Motor neuron (in vitro differentiated cells): ENCODE measurements at regions not wholly inside any gene's neighbourhood (a gene's known extent, or its start where the extent isn't known, plus 50 kb on each side); places are given as distances from the start of the nearest gene placed in this dataset.

Experiments
- ATAC-seq, 8 experiments: fragments of 200-7000 bp; cut with Tn5 transposase; replicated peaks in 6 of 8; 2 replicates each; pipeline ENCODE4 v1.8.0; 2021; ENCODE audit warnings: mild to moderate bottlenecking in 8 of 8, moderate library complexity in 8 of 8
- H3K27ac ChIP-seq, 2 donors: fragments of 250-450 bp; sonication (Bioruptor Pico); 2 replicates each; pipeline ENCODE4 v1.9.0; 2021; ENCODE audit warnings: antibody characterized with exemption in 2 of 2, mild to moderate bottlenecking in 2 of 2, moderate library complexity in 1 of 2
- H3K4me1 ChIP-seq, 2 donors: fragments of 250-450 bp; sonication (Bioruptor Pico); replicated peaks in 1 of 2; 2 replicates each; pipeline ENCODE4 v1.6.1; 2021; ENCODE audit warnings: antibody characterized with exemption in 2 of 2, mild to moderate bottlenecking in 2 of 2, moderate library complexity in 1 of 2
- H3K4me3 ChIP-seq, 5 donors: fragments of 250-450 bp; sonication (Bioruptor Pico); 2 replicates each; pipeline ENCODE4 v1.9.0; 2021; ENCODE audit warnings: antibody characterized with exemption in 5 of 5, mild to moderate bottlenecking in 5 of 5, moderate library complexity in 4 of 5
- WGBS, 10 experiments: fragments of 450-650 bp; shearing (Covaris generic); methylation state at CpG; one replicate each; pipeline ENCODE4 v1.0.0; 2022; 5-methylcytosine and 5-hydroxymethylcytosine counted together
- in situ Hi-C, 9 experiments: fragments of 400-800 bp; cut with MboI; loops; one replicate each; pipeline ENCODE4 v1.15.0; 2021; ENCODE audit warnings: low sequenced_read_pairs in 9 of 9, low pct_unique_long_range_greater_than_20kb in 2 of 9; ENCODE audit not compliant: unreplicated experiment in 9 of 9

GRCh38 chr5:125315306-125315705, 568.9 kb upstream of the ZNF608 start:
- 50 to 100% (median 86%) methylated on average over 1 of the region's 1 CpG; no CpG with 5 or more reads in 5 of the 10 experiments for WGBS, 10 experiments
- in situ Hi-C loops: no loop called here
- ATAC-seq: no peak
- Histone ChIP-seq H3K4me3 (no peak overlapping the region), H3K4me1 (peaks cover 17 to 39% of the 10 kb centered on the region in 2 donors), H3K27ac (no peak overlapping the region)

GRCh38 chr5:125316391-125316790, 570.0 kb upstream of the ZNF608 start:
- Histone ChIP-seq H3K27ac (no peak overlapping the region), H3K4me1 (peaks cover 17 to 39% of the 10 kb centered on the region in 2 donors), H3K4me3 (no peak overlapping the region)
- ATAC-seq: no peak
- 33 to 100% (median 70%) methylated on average over 1 to 3 of the region's 3 CpGs for WGBS, 10 experiments
- in situ Hi-C loops: no loop called here

GRCh38 chr5:125316915-125317535, 570.6 kb upstream of the ZNF608 start:
- ATAC-seq: peak in 5 of 8 experiments; percentile 73 to 81 (median 78)
- Histone ChIP-seq H3K4me1 (peaks cover 17 to 39% of the 10 kb centered on the region in 2 donors), H3K27ac (peak overlapping the region in 1 of 2 donors; percentile 53), H3K4me3 (peak overlapping the region in 1 of 5 donors; percentile 8)
- in situ Hi-C loops: no loop called here
- WGBS, 10 experiments: 14 to 79% (median 26%) methylated on average over 4 to 7 of the region's 7 CpGs

- WGBS, 10 experiments: 0 to 81% (median 3%) methylated on average over 1 to 4 of the region's 5 CpGs
- Histone ChIP-seq H3K27ac (peak overlapping the region; percentile 46 to 53), H3K4me3 (peak overlapping the region in 1 of 5 donors; percentile 8), H3K4me1 (peaks cover 17 to 39% of the 10 kb centered on the region in 2 donors)
- peak in 5 of 8 experiments; percentile 90 to 94 (median 93) for ATAC-seq
- in situ Hi-C loops: no loop called here
These were observed 571.1 kb upstream of the ZNF608 start for GRCh38 chr5:125317536-125317995.

- in situ Hi-C loops: no loop called here
- Histone ChIP-seq H3K4me1 (peaks cover 14 to 40% of the 10 kb centered on the region in 2 donors), H3K27ac (no peak overlapping the region), H3K4me3 (no peak overlapping the region)
- ATAC-seq: no peak
- 82 to 100% (median 93%) methylated on average over 1 of the region's 1 CpG for WGBS, 10 experiments
These were observed 575.2 kb upstream of the ZNF608 start for GRCh38 chr5:125321654-125322053.

- peak in 1 of 8 experiments; percentile 49 for ATAC-seq
- 0 to 86% (median 70%) methylated on average over 2 of the region's 2 CpGs for WGBS, 10 experiments
- peaks cover 17 to 21% of the 10 kb centered on the region in 2 donors for H3K4me1 ChIP-seq
- no peak overlapping the region for H3K4me3 ChIP-seq
- no peak overlapping the region for H3K27ac ChIP-seq
- in situ Hi-C loops: no loop called here
These were observed 577.2 kb upstream of the ZNF608 start for GRCh38 chr5:125323613-125324012.

GRCh38 chr5:125325488-125326149, 579.2 kb upstream of the ZNF608 start:
- Histone ChIP-seq H3K4me1 (peaks cover 17 to 19% of the 10 kb centered on the region in 2 donors), H3K4me3 (no peak overlapping the region), H3K27ac (no peak overlapping the region)
- WGBS, 10 experiments: 54 to 96% (median 86%) methylated on average over 2 to 4 of the region's 4 CpGs
- peak in 3 of 8 experiments; percentile 1 to 13 (median 8) for ATAC-seq
- in situ Hi-C loops: no loop called here

- Histone ChIP-seq H3K27ac (no peak overlapping the region), H3K4me3 (no peak overlapping the region), H3K4me1 (peaks cover 17 to 19% of the 10 kb centered on the region in 2 donors)
- in situ Hi-C loops: no loop called here
- peak in 7 of 8 experiments; percentile 91 to 99 (median 96) for ATAC-seq
These were observed 579.7 kb upstream of the ZNF608 start for GRCh38 chr5:125326150-125326510.

GRCh38 chr5:125327676-125328075, 581.2 kb upstream of the ZNF608 start:
- H3K27ac ChIP-seq: no peak overlapping the region
- WGBS, 10 experiments: 71 to 100% (median 86%) methylated on average over 1 to 3 of the region's 3 CpGs; no CpG with 5 or more reads in 1 of the 10 experiments
- H3K4me3 ChIP-seq: no peak overlapping the region
- peaks cover 19 to 25% of the 10 kb centered on the region in 2 donors for H3K4me1 ChIP-seq
- in situ Hi-C loops: no loop called here
- no peak for ATAC-seq

GRCh38 chr5:125331987-125332598, 585.7 kb upstream of the ZNF608 start:
- H3K4me3 ChIP-seq: no peak overlapping the region
- ATAC-seq: peak in 1 of 8 experiments; percentile 74
- peaks cover 5 to 21% of the 10 kb centered on the region in 2 donors for H3K4me1 ChIP-seq
- 60 to 100% (median 100%) methylated on average over 1 of the region's 1 CpG; no CpG with 5 or more reads in 2 of the 10 experiments for WGBS, 10 experiments
- in situ Hi-C loops: no loop called here
- no peak overlapping the region for H3K27ac ChIP-seq

GRCh38 chr5:125333416-125333815, 587.0 kb upstream of the ZNF608 start:
- 0 to 100% (median 73%) methylated on average over 1 to 2 of the region's 2 CpGs for WGBS, 10 experiments

GRCh38 chr5:125336401-125336800, 590.0 kb upstream of the ZNF608 start:
- 0 to 100% (median 50%) methylated on average over 1 to 2 of the region's 2 CpGs; no CpG with 5 or more reads in 1 of the 10 experiments for WGBS, 10 experiments
- in situ Hi-C loops: no loop called here
- no peak for ATAC-seq
- Histone ChIP-seq H3K27ac (no peak overlapping the region), H3K4me1 (peaks cover 13 to 23% of the 10 kb centered on the region in 2 donors), H3K4me3 (no peak overlapping the region)

More at GRCh38 chr5:125333416-125333815, 587.0 kb upstream of the ZNF608 start:
- no peak overlapping the region for H3K4me3 ChIP-seq
- ATAC-seq: peak in 1 of 8 experiments; percentile 53
- no peak overlapping the region for H3K27ac ChIP-seq
- H3K4me1 ChIP-seq: peaks cover 13 to 20% of the 10 kb centered on the region in 2 donors
- in situ Hi-C loops: no loop called here

GRCh38 chr5:125337294-125337693, 590.9 kb upstream of the ZNF608 start:
- 10 to 86% (median 28%) methylated on average over 1 to 2 of the region's 2 CpGs; no CpG with 5 or more reads in 1 of the 10 experiments for WGBS, 10 experiments
- Histone ChIP-seq H3K4me1 (peaks cover 13 to 20% of the 10 kb centered on the region in 2 donors), H3K27ac (no peak overlapping the region), H3K4me3 (no peak overlapping the region)
- peak in 5 of 8 experiments; percentile 42 to 74 (median 52) for ATAC-seq
- in situ Hi-C loops: no loop called here
